DMS114 treated with DMSO at 0.1 percent for 48 hours (cell line): ENCODE measurements at regions not wholly inside any gene's neighbourhood (a gene's known extent, or its start where the extent isn't known, plus 50 kb on each side); places are given as distances from the start of the nearest gene placed in this dataset.
"Not testable (repeated sequence)": the region's sequence is repeated elsewhere in the genome, so short reads cannot be mapped to it uniquely, and the experiment has no call there.

Experiments
- DNase-seq: peaks from one replicate; lab custom pipeline; 2025; ENCODE audit not compliant: unreplicated experiment; lab: John Stamatoyannopoulos, UW

DNA sequence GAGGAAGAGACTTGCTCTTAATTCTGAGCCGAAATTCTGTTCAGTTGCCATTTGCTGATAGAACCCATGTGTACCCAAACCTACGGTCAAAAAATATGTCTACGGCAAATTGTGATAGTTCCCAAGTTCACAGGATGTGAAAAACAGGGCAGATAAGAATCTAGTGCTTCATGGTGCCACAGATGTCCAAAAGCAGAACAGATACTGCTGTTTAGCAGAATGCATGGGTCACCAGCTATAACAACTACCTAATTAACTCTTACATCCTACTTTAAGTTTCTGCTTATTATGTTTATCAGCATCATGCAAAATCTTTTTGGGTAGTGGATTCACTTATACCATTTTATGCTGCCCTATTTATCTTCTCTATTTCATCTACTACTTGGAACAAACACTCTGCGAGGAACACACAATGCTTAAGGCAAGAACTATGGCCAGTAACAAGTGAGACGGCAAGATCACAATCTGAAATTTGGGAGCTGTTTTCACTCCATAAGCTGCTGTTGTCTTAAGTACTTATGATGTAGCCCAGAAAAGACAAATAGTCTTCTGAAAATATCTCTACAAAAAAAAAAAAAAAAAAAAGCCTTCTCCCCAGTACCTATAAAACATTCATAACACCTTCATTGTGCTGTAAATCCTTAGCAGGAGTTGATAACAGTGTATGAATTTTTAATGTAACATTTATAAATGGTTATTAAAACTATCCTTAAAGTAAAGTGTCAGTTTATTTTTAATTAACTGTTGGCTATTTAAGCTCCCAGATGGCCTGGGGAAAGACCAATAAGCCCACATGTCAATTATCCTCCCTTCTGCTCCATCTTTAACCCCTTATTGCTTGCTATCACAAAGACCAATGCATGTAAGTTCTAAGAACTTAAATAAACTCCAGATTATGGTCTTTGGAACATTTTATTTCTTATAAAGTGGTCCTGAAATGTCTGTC, 232.3 kb downstream of the TLR4 start:
- DNase-seq, result no peak

DNA sequence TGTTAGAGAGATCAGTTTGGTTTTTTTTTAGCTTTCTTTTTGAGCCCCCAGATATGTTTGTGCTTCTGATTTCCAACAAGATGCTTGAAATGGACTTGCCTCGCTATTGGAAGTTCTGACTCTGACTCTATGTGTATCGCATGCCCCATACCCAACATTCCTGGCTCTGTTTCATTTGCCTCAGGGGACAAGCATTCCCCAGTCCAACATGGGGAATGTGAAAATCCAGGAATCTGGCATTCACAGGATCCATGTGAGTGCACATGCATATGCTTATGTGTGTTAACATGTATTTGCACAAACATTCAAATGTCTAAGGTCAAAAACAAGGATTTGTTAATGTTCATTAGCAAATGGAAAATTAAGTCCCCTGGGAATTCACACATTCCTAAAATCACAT, 233.9 kb downstream of the TLR4 start:
- DNase-seq, result no peak

GRCh38 chr9:117938896-117939295, 234.7 kb downstream of the TLR4 start:
- no peak for DNase-seq

GRCh38 chr9:117944750-117945149, 240.5 kb downstream of the TLR4 start:
- not testable (repeated sequence) for DNase-seq

GRCh38 chr9:117945286-117945685, 241.1 kb downstream of the TLR4 start:
- no peak for DNase-seq

GRCh38 chr9:117951127-117951526, 246.9 kb downstream of the TLR4 start:
- no peak for DNase-seq

DNA sequence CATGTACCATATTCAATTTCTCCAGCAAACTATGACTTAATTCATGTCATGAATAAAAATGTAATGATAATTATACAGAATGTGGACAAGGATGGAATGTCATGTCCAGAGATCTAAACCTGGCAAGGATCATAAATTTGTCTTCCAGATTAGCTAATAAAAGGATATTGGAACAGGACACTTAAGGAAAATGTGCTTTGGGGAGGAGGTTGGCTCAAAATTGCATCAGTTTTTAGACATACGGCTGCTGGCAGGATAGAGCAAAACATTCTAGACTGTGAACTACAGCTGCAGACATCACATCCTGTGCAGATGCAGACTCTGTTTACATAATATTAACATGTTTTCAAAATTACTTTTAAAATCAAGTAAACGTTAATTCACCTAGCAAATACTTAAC, 248.4 kb downstream of the TLR4 start:
- no peak for DNase-seq

DNA sequence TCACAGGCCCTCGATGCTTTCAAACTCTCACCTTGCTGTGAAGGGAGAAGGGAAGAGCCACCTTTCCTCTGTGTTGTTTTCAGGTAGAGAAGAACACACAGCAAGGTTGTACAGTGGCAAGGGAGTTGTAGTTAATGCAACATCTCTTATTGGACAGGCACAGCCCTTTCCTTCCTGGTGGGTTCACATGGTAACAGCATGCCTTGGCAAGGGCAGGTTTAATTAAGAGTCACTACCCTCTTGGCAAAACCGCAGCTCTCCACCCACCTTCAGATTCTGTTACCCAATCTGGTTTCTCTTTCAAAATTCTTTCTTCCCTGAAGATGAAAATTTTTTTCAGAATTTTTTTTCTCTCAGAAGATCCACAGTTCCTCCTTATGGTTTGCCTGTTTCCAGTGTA, 253.1 kb downstream of the TLR4 start:
- no peak for DNase-seq

DNA sequence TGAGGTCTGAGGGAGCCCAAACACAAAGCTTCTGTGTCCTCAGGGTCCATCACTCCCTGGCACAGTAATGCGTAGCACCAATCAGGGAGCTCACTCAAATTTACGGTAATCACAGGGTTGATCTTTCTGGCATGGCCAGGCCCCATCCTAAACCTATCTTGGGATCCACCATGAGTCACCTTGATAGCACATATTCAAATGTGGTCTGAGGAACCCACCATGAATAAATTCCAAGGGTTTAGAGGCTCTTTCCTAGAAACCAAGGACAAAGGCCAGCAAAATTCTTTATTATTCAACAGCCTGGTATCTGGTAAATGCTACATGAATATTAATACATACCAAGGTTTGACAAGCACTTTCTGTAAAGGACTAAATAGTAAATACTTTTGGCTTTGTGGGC, 254.5 kb downstream of the TLR4 start:
- DNase-seq, result no peak

DNA sequence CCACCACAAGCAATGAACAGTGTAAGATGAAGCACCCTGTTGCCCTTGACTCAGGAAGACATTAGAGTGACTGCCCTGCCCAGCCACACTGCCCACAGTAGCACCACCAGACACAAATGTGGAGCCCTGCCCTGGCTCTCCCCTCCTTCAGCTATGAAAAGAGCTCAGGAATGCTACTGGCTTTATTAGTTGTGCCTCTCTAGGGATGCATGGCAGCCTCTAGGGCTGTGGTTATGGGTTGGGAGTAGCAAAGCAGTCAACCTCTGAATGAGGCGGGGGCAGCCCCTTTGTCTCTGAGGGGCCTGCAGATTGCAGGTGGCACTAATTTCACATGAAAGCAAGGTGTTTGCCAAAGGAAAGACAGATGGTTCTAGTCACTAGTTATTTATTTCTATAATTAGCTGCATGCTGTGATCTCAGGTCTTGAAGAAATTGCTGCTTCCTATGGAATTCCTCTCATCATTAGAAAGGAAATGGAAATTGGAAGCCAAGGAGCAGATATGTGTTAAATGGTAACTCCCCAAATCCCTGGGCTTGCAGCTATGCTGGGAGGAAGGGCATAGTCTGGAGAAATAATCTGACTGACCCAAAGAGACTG, 259.4 kb downstream of the TLR4 start:
- no peak for DNase-seq

DNA sequence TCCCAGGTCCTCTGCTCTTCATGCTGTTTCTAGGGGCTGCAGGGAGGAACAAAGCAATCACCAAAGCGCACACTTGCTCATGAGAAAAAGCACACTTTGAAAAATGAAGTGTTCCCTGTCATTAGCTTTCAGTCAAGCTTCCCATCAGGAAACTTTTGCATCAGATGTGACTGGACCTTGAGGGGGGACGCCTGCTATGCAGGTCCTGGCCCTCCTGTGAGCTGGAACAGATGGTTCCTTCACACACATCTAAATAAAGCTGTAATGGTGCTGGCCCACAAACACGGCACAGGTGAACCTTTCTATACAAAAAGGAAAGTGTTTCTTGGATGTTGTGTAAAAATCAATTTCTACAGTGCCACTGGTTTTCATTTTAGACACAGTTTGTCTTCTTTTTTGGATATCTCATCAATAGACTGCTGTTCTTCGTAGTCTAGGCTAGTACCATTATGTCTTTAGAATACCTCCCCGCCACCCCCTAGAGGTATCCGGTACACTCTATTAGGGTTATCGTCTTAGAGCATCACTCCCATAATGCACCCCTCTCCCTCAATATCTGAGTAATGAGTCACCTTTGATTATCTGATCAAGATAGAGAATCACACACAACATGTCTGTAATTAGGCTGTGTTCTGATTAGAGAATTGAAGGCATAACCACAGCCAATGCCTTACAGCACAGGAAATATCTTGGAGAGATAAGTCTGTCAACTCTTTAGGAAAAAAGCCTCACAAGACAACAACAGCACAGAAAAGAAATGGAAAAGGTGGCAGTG, 266.3 kb downstream of the TLR4 start:
- no peak for DNase-seq

GRCh38 chr9:117974108-117974507, 269.9 kb downstream of the TLR4 start:
- DNase-seq, result no peak

DNA sequence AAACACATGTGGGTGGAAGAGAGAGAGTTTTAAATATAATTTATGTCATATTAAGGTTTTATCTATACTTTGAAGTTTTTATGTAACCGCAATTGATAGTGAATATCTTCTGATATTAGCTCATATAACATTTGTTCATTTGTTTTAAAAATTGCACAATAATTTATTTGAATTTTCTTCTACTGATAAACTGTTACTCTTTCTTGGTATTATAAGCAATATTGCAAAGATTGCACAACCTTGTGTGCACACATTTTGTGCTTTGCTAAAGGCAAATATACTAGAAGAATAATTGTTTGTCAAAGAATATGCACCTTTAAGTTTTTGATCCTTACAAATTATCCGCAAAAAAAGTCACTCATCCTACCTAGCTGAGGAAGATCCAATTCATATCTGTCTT, 275.7 kb downstream of the TLR4 start:
- no peak for DNase-seq

DNA sequence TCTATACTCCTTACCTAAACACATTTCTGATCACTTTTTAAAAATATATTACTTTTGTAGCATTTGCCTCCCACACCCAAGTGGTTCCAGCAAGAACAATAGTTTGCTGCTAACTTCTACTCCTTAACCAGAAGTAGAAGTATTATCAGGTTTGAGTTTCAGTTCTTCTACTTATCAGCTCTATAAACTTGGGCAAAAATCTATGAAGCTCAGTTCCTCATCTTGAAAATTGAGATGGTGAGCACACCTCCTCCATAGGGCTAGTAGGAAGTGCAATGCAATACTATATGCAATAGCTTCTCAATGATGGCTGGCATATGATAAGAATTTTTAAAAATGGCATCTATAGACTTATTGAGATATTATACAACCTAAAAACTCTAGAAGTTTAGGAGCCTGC, 283.7 kb downstream of the TLR4 start:
- DNase-seq, result no peak

DNA sequence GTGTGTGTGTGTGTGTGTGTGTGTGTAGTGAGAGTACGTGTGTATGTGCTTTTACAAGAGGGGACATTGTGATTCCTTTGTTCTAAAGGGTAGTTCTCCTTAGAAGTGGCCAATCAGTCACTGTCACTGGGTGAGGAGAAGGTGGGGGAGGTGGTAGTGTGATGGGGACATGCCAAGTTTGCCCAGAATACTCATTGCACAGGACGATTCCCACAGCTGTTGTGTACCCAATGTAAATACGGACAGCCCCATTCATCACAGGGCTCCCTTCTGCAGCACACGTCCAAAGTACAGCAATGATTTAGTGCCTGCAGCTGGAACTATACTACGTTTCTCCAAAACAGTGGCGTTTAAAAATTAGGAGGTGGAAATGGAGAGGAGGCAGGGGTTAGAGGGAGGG, 287.8 kb downstream of the TLR4 start:
- DNase-seq, result no peak

DNA sequence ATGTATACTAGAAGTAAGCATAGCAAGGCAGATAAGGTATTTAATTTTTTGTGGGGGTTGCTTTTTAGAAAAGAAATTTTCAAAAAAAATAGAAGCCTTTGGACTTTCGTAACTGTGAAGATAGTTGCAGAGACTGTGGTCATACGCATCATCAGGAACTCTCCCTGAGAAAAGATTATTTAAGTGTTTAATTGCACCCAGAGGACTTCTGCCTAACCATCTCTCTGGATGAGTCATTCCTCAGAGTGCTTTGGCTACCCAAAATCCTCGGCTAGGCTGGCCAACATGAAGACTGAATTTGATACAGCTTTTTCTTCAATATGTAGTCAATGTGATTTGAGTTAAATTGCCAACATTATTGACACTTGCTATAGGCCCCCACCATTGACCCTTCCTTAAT, 296.4 kb downstream of the TLR4 start:
- DNase-seq, result no peak

- no peak for DNase-seq
These were observed 299.0 kb downstream of the TLR4 start for GRCh38 chr9:118003240-118003639.

DNA sequence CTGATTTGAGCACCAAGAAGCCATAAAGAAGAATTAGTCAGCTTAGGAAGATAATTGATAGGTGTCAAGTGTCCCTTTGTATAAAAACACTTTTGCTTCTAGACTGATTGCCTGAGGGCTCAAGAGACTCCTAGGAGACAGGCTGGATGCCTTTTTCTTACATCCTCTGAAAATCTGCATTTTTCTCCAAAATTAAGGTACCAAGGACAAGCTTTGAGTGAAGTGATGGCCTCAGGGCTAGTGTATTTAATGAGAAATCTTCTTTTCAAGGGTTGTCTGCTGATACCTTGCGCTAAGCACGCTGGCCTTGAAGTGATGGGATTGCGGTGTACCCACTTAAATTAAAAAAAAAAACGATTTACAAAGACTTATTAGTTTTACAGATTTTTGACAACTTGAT, 304.0 kb downstream of the TLR4 start:
- DNase-seq, result no peak

DNA sequence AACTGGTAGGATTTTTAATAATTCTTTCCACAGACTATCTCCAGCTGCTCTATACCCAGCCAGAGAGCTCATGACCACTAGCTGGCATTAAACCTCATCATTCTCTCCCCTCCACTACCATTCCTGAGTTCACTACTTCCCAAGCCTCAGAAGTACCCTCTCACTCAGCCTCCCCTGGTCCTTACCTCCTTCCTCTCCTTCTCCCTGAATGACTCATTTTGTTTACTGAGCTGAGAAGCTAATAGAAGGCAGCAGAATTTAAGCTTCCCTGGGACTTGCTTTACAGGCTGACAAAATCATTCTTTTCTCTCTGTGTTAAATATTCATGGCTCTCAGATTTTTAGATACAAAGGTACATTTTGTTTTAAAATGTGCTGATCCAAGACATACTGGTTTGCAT, 305.4 kb downstream of the TLR4 start:
- no peak for DNase-seq

DNA sequence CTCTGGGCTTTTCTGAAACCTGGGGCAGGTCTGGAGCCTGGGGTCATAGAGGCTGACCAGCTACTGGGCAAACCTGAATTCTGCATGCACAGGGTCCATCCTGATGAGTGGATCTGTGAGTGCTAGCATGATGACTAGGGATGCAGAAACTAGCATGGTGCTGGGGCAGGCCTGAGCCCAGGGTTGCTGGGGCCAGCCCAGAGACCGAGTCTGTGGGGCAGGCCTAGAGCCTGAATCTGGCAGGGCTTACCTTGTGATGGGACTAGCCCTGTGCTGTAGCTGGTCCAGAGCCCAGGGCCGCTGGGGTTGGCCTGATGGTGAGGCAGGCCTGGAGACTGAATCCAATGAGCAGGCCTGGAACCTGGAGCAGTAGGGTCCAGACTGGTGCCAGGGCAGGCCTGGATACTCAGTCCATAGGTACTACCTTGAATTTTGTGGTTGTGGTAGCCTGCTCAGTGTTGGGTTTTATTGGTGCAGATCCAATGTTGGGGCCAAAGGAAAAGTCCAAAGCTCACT, 313.5 kb downstream of the TLR4 start:
- DNase-seq, result no peak

DNA sequence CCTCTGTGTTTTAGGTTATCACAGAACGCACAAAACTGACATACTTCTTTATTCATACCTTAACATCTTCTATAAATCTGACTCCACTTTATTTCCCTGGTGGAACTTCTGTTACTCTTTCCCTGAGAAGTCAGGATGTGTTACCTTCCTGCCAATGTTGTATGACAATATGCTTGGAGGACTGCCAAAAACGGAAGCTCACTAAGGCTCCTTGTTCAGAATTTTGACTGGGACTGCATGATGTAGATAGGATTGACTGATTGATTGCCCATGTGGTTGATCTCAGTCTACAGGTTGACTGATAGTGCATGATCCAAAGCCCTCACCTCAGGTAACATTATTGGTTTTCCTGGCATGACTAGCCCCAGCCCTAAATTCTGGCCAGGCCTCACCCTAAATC, 319.4 kb downstream of the TLR4 start:
- no peak for DNase-seq

DNA sequence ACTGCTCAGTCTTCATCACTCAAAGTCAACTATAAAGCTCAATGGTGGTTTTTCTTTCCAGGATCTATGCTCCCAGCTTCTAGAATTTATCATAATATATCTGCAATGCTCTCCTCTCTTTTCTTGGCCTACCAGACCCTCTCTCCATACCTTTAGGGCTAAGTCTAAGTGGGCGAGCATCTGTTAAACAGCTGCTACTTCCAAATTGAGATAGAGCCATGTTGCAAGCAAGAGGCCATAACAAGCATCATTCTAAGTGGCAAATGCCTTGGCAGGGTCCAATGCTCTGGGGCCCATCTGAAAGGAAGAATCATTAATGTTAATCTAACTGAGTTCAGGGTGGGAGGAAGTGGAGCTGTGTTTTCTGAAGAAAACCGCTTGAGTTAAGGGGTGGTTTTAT, 324.0 kb downstream of the TLR4 start:
- DNase-seq, result no peak
